Breast epithelium (tissue), 4 donors: ENCODE measurements at regions not wholly inside any gene's neighbourhood (a gene's known extent, or its start where the extent isn't known, plus 50 kb on each side); places are given as distances from the start of the nearest gene placed in this dataset.

Experiments
- DNase-seq, 2 donors: peaks; one replicate each; pipeline ENCODE4 v3.0.0-alpha.2; 2019; ENCODE audit warnings: low spot score in 2 of 2
- H3K27ac ChIP-seq, 2 donors: fragments of 200-600 bp; sonication (generic) in 1 of 2; one replicate each; pipeline ENCODE4 v1.5.1; 2016 to 2019; ENCODE audit warnings: mild to moderate bottlenecking in 1 of 2
- H3K27me3 ChIP-seq, 2 donors: fragments of 200-600 bp; sonication (generic) in 1 of 2; one replicate each; pipeline versions ENCODE4 v1.5.1 to v1.6.0; 2017 to 2019; ENCODE audit warnings: control low read depth in 1 of 2, mild to moderate bottlenecking in 1 of 2
- H3K36me3 ChIP-seq: fragments of 200-600 bp; one replicate; pipeline ENCODE4 v1.5.1; 2019
- H3K4me1 ChIP-seq, 2 donors: fragments of 200-600 bp; sonication (generic); one replicate each; pipeline ENCODE4 v1.5.1; 2016 to 2019; ENCODE audit warnings: control low read depth in 1 of 2
- H3K4me3 ChIP-seq, 3 donors: fragments of 200-600 bp; sonication (generic); 1 replicate in 2 of 3; 2 replicates in 1 of 3; pipeline ENCODE4 v1.5.1; 2016 to 2019; ENCODE audit warnings: mild to moderate bottlenecking in 3 of 3, moderate library complexity in 2 of 3
- H3K9me3 ChIP-seq, 2 donors: fragments of 200-600 bp; sonication (generic) in 1 of 2; one replicate each; pipeline ENCODE4 v1.5.1; 2016 to 2019; ENCODE audit warnings: control low read depth in 1 of 2
- POLR2A ChIP-seq: fragments of 450-650 bp; IDR thresholded peaks from one replicate; pipeline ENCODE4 v1.6.1; 2016; ENCODE audit warnings: antibody characterized with exemption, mild to moderate bottlenecking, moderate library complexity
- POLR2AphosphoS5 ChIP-seq, 3 donors: sonication (generic); formaldehyde crosslinking; IDR thresholded peaks; one replicate each; pipeline ENCODE4 v1.6.1; 2017; ENCODE audit warnings: antibody characterized with exemption in 3 of 3
- intact Hi-C: fragments of 100-400 bp; cut with DNase I; formaldehyde crosslinking; loops from one replicate; pipeline ENCODE4 v1.15.1; 2023; ENCODE audit warnings: low total_unique reads
- TF ChIP-seq, protein P1 (sequence below), 3 donors: fragments of 450-650 bp; IDR thresholded peaks; one replicate each; pipeline ENCODE4 v1.5.1; 2016 to 2017; ENCODE audit warnings: antibody characterized with exemption in 3 of 3, mild to moderate bottlenecking in 3 of 3, moderate library complexity in 3 of 3

DNA sequence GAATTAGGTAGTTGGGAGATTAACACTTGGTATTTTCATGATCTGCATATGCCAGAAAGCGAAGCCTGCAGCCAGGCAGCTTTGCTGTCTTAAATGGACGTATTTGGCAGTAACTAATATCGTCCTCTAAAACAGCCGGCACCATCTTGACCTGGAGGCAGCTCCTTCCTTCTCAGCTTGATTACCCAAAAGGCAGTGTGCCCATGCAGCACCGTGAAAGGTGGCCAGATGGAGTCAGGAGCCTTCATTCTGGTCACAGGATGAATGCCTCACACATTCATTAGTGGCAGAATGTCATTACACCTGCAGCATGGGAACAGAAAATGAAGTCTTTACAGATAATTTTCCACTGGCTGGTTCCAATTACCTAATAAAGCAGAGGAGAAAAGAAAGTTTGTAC lies 59.0 kb upstream of the FLT1 start:
- DNase-seq, result no peak
- H3K36me3 ChIP-seq, result no peaks in the 10 kb centered on the region
- TF ChIP-seq POLR2A (no peak), POLR2AphosphoS5 (IDR thresholded peaks at IDR 0.05) (no peak)
- TF ChIP-seq, protein P1, sequence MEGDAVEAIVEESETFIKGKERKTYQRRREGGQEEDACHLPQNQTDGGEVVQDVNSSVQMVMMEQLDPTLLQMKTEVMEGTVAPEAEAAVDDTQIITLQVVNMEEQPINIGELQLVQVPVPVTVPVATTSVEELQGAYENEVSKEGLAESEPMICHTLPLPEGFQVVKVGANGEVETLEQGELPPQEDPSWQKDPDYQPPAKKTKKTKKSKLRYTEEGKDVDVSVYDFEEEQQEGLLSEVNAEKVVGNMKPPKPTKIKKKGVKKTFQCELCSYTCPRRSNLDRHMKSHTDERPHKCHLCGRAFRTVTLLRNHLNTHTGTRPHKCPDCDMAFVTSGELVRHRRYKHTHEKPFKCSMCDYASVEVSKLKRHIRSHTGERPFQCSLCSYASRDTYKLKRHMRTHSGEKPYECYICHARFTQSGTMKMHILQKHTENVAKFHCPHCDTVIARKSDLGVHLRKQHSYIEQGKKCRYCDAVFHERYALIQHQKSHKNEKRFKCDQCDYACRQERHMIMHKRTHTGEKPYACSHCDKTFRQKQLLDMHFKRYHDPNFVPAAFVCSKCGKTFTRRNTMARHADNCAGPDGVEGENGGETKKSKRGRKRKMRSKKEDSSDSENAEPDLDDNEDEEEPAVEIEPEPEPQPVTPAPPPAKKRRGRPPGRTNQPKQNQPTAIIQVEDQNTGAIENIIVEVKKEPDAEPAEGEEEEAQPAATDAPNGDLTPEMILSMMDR (IDR thresholded peaks at IDR 0.05), result no peak
- no peaks in the 10 kb centered on the region for H3K9me3 ChIP-seq
- H3K4me1 ChIP-seq, result no peaks in the 10 kb centered on the region
- no peak overlapping the region for H3K4me3 ChIP-seq
- H3K27ac ChIP-seq, result no peak overlapping the region
- no peaks in the 10 kb centered on the region for H3K27me3 ChIP-seq
- intact Hi-C loops, result no loop called here

DNA sequence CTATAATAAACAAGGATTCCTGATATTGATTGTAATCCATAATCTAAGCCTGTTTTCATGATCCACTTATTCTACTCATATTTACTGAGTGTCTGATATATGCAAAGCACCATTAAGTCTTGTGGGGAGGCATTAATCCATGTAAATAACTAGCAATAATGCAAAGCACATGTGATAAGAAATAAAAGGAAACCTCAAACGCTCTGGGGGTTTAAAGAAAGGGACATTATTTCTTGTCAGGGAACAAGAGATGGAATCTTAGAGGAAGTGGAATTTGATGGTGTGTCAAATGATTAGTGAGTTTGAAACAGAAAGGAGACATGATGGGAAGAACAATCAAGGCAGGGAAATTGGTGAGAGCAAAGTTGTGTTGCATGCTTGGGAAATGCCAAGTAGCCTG lies 57.4 kb upstream of the FLT1 start:
- Histone ChIP-seq H3K4me1 (no peaks in the 10 kb centered on the region), H3K36me3 (no peaks in the 10 kb centered on the region), H3K4me3 (no peak overlapping the region), H3K27ac (no peak overlapping the region), H3K27me3 (no peaks in the 10 kb centered on the region), H3K9me3 (no peaks in the 10 kb centered on the region)
- no peak for TF ChIP-seq POLR2A
- TF ChIP-seq POLR2AphosphoS5 (IDR thresholded peaks at IDR 0.05), result no peak
- TF ChIP-seq, protein P1 (IDR thresholded peaks at IDR 0.05), result no peak
- intact Hi-C loops, result no loop called here
- no peak for DNase-seq

DNA sequence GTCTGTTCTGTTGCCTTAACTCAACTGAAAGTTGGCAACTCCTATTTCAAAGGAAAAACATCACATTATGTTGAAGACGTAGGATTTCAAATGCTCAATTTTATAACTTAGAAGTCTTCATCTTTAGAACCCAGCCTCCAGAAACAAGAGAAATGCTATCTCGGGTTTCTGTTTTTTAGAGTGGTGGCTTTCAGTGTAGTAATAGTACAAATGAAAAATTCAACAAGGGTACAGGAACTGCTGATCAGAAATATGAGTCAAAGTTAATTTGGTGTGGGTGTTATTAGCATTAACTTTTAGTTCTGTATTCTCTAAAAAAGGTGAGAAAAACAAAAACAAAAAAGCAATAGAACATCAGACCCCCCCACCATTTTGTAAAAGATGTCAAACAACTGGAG lies 56.6 kb upstream of the FLT1 start:
- no peak for TF ChIP-seq POLR2A
- no peak for TF ChIP-seq POLR2AphosphoS5 (IDR thresholded peaks at IDR 0.05)
- TF ChIP-seq, protein P1 (IDR thresholded peaks at IDR 0.05), result no peak
- Histone ChIP-seq H3K27ac (no peak overlapping the region), H3K4me3 (no peak overlapping the region), H3K4me1 (no peaks in the 10 kb centered on the region), H3K36me3 (no peaks in the 10 kb centered on the region), H3K9me3 (no peaks in the 10 kb centered on the region), H3K27me3 (no peaks in the 10 kb centered on the region)
- intact Hi-C loops, result no loop called here
- no peak for DNase-seq

DNA sequence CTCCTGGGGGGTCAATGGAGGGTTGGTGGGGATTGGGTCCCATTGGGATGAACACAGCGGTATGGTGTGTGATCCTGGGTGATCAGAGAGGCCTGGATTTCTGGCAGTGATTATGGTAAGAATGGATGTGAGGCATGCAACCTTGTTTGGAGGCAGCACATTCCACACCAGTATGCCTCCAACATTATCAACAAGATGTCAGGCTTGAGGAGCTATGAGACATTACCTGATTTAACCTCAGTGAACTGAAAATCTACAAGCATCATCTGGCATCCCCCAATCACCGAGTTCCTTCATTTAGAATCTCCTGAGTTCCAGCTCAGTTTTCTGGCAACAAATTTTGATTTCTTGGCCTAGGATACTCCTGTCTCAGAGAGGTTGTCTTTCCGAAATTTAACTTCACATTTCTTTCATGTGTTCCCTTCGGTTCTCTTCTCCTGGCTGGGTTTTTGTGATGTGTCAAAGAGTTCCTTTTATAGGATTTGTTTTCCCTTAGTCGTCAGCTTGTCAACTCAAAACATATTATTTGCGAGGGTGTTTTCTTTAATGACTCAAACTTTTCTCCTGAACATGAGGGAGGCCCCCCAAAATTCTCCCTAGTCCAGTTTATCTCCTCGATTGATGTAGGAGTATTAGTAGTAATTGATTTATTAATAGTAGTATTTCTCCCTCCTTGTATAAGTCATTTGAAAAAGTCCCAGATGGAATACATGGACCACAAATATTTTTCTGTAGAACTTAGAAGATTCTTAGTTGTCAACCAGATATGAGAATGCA lies 56.0 kb upstream of the FLT1 start:
- DNase-seq, result no peak
- Histone ChIP-seq H3K9me3 (no peaks in the 10 kb centered on the region), H3K4me3 (no peak overlapping the region), H3K36me3 (no peaks in the 10 kb centered on the region), H3K27ac (no peak overlapping the region), H3K27me3 (no peaks in the 10 kb centered on the region), H3K4me1 (no peaks in the 10 kb centered on the region)
- TF ChIP-seq, protein P1 (IDR thresholded peaks at IDR 0.05), result no peak
- TF ChIP-seq POLR2AphosphoS5 (IDR thresholded peaks at IDR 0.05) (no peak), POLR2A (no peak)
- intact Hi-C loops, result no loop called here

DNA sequence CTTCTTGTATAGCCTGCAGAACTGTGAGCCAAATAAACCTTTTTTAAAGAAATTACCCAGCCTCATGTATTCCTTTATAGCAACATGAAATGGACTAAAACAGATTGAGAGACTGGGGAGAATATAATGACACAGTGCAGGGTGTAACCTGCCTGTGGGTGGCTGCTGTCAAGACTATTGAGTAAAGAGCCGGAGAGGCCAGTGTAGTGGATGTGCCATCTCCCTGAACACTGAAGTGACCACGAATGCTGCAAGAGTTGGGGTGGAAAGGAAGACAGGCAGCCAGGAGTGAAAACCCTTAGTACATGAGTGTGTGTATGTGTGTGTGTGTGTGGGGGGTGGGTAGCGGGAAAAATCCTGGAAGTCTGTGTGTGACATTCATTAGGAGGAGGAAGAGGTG lies 55.2 kb upstream of the FLT1 start:
- no peak overlapping the region for H3K27ac ChIP-seq
- no peaks in the 10 kb centered on the region for H3K9me3 ChIP-seq
- TF ChIP-seq, protein P1 (IDR thresholded peaks at IDR 0.05), result no peak
- no peak for TF ChIP-seq POLR2A
- TF ChIP-seq POLR2AphosphoS5 (IDR thresholded peaks at IDR 0.05), result no peak
- intact Hi-C loops, result no loop called here
- DNase-seq, result no peak
- H3K27me3 ChIP-seq, result no peaks in the 10 kb centered on the region
- no peaks in the 10 kb centered on the region for H3K4me1 ChIP-seq
- H3K4me3 ChIP-seq, result no peak overlapping the region
- H3K36me3 ChIP-seq, result no peaks in the 10 kb centered on the region
